DOHH2 (cell line): ENCODE measurements at regions not wholly inside any gene's neighbourhood (a gene's known extent, or its start where the extent isn't known, plus 50 kb on each side); places are given as distances from the start of the nearest gene placed in this dataset.

ENCODE experiments used
- EZH2phosphoT487 ChIP-seq: fragments of 200-600 bp; sonication (generic); IDR thresholded peaks from 2 replicates; pipeline ENCODE4 v1.6.1; 2017; ENCODE audit warnings: borderline replicate concordance, mild to moderate bottlenecking, antibody characterized with exemption, low read length, moderate library complexity, mixed read lengths
- TF ChIP-seq, protein P1 (sequence below): fragments of 200-600 bp; sonication (generic); IDR thresholded peaks from one replicate; pipeline ENCODE4 v1.5.1; 2014; ENCODE audit warnings: antibody characterized with exemption, mild to moderate bottlenecking, low read depth, low read length; ENCODE audit not compliant: poor library complexity, severe bottlenecking

- TF ChIP-seq, protein P1, sequence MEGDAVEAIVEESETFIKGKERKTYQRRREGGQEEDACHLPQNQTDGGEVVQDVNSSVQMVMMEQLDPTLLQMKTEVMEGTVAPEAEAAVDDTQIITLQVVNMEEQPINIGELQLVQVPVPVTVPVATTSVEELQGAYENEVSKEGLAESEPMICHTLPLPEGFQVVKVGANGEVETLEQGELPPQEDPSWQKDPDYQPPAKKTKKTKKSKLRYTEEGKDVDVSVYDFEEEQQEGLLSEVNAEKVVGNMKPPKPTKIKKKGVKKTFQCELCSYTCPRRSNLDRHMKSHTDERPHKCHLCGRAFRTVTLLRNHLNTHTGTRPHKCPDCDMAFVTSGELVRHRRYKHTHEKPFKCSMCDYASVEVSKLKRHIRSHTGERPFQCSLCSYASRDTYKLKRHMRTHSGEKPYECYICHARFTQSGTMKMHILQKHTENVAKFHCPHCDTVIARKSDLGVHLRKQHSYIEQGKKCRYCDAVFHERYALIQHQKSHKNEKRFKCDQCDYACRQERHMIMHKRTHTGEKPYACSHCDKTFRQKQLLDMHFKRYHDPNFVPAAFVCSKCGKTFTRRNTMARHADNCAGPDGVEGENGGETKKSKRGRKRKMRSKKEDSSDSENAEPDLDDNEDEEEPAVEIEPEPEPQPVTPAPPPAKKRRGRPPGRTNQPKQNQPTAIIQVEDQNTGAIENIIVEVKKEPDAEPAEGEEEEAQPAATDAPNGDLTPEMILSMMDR = no peak
- TF ChIP-seq EZH2phosphoT487 = no peak
Measured at GRCh38 chr12:34406228-34406995, 384.1 kb downstream of the ALG10 start.
